ENCODE measurements at regions not wholly inside any gene's neighbourhood (a gene's known extent, or its start where the extent isn't known, plus 50 kb on each side); places are given as distances from the start of the nearest gene placed in this dataset.

- Histone ChIP-seq H3K4me1 (no peaks in the 10 kb centered on the region), H3K4me3 (no peak overlapping the region), H3K27me3 (no peaks in the 10 kb centered on the region), H3K36me3 (no peaks in the 10 kb centered on the region), H3K27ac (no peak overlapping the region), H3K9me3 (no peaks in the 10 kb centered on the region)
- DNase-seq = no peak
- intact Hi-C loops (cut with DNase I; ENCODE audit: low total_unique reads) = no loop called here
- no peak for TF ChIP-seq POLR2A (IDR thresholded peaks at IDR 0.05)
- TF ChIP-seq CTCF (IDR thresholded peaks at IDR 0.05) = no peak
Measured at GRCh38 chr7:93736668-93737369, 153.7 kb downstream of the TFPI2 start.

GRCh38 chr7:93728292-93728691 lies 153.8 kb upstream of the CALCR start:
- Histone ChIP-seq H3K36me3 (no peaks in the 10 kb centered on the region), H3K27ac (no peak overlapping the region), H3K27me3 (no peaks in the 10 kb centered on the region), H3K9me3 (no peaks in the 10 kb centered on the region), H3K4me1 (no peaks in the 10 kb centered on the region), H3K4me3 (no peak overlapping the region)
- no peak for TF ChIP-seq CTCF (IDR thresholded peaks at IDR 0.05)
- TF ChIP-seq POLR2A (IDR thresholded peaks at IDR 0.05) = no peak
- no peak for DNase-seq
- intact Hi-C loops (cut with DNase I; ENCODE audit: low total_unique reads) = no loop called here

- Histone ChIP-seq H3K27ac (no peak overlapping the region), H3K27me3 (no peaks in the 10 kb centered on the region), H3K36me3 (no peaks in the 10 kb centered on the region), H3K9me3 (no peaks in the 10 kb centered on the region), H3K4me3 (no peak overlapping the region), H3K4me1 (no peaks in the 10 kb centered on the region)
- DNase-seq = no peak
- intact Hi-C loops (cut with DNase I; ENCODE audit: low total_unique reads) = no loop called here
- TF ChIP-seq CTCF (IDR thresholded peaks at IDR 0.05) (no peak), POLR2A (IDR thresholded peaks at IDR 0.05) (no peak)
Measured at GRCh38 chr7:93725954-93726353, 151.4 kb upstream of the CALCR start.

- DNase-seq = no peak
- H3K4me1 ChIP-seq = no peaks in the 10 kb centered on the region
- intact Hi-C loops (cut with DNase I; ENCODE audit: low total_unique reads) = no loop called here
- TF ChIP-seq POLR2A (IDR thresholded peaks at IDR 0.05) = no peak
- TF ChIP-seq CTCF (IDR thresholded peaks at IDR 0.05) = no peak
- H3K36me3 ChIP-seq = no peaks in the 10 kb centered on the region
- H3K27me3 ChIP-seq = no peaks in the 10 kb centered on the region
- H3K27ac ChIP-seq = no peak overlapping the region
- H3K9me3 ChIP-seq = no peaks in the 10 kb centered on the region
- H3K4me3 ChIP-seq = no peak overlapping the region
Measured at GRCh38 chr7:93723424-93724124, 149.1 kb upstream of the CALCR start.

- intact Hi-C loops (cut with DNase I; ENCODE audit: low total_unique reads) = no loop called here
- TF ChIP-seq CTCF (IDR thresholded peaks at IDR 0.05) (no peak), POLR2A (IDR thresholded peaks at IDR 0.05) (no peak)
- H3K9me3 ChIP-seq = no peaks in the 10 kb centered on the region
- H3K4me1 ChIP-seq = no peaks in the 10 kb centered on the region
- H3K4me3 ChIP-seq = no peak overlapping the region
- no peak overlapping the region for H3K27ac ChIP-seq
- H3K36me3 ChIP-seq = no peaks in the 10 kb centered on the region
- no peaks in the 10 kb centered on the region for H3K27me3 ChIP-seq
- DNase-seq = no peak
Measured at GRCh38 chr7:93720106-93720505, 145.6 kb upstream of the CALCR start.

Data from uterus (tissue), 3 donors.